ENCODE measurements at regions not wholly inside any gene's neighbourhood (a gene's known extent, or its start where the extent isn't known, plus 50 kb on each side); places are given as distances from the start of the nearest gene placed in this dataset.
"Not testable (repeated sequence)": the region's sequence is repeated elsewhere in the genome, so short reads cannot be mapped to it uniquely, and the experiment has no call there.

DNA sequence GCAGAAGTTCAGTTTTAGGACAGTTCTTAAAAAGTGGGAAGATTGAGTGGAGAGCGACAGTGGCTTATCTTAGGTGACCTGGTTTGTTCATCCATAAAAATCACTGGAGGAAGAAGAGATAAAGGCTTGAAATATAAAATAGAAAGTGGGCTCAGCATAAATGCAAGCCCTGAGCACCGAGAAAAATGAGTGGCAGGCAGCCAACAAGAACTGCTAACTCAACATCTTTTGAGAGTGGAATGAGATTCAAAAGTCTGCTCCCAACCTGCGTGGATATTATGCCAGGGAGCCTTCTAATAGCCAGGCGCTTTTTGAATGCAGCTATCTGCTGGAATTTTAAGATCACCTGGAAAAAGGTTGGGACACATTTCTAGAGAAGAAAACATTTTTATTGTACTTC, 666.5 kb downstream of the FLRT2 start:
- DNase-seq (ENCODE audit: low spot score): no peak

DNA sequence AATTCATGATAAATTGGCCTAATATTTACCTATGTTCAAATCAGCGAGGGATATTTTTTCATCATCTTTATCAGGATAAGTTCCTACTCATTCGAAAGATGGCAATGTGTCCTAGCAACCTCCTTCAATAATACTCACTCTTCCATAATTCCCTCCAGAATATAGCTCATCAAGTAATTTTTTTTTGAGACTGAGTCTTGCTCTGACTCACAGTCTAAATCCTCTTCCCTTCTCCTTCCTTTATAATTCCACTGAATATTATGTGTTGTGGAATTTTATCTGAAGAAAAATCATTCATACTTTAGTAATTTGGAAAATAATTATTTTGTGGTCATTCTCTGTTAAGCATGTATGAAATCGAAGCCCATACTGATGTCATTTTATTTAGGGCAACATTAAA, 663.8 kb downstream of the FLRT2 start:
- no peak for DNase-seq (ENCODE audit: low spot score)

DNA sequence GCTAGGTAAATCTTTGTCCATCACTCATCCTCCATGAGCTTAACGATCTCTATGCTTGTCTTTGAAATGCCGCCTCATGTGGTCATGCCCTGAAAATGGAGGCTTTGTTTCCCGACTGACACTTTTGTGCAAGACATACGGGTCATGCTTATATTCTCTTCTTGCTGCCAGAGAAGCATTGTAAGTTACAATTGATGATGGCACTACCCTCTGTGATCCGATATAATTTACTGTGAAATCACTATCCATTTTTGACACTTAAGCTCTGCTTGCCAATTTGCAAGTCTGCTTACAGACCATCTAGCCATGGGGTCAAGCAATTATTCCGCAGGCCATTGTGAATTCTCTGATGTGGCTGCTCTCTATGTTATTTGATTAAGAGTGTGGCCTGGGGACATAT, 650.0 kb downstream of the FLRT2 start:
- DNase-seq (ENCODE audit: low spot score): no peak

DNA sequence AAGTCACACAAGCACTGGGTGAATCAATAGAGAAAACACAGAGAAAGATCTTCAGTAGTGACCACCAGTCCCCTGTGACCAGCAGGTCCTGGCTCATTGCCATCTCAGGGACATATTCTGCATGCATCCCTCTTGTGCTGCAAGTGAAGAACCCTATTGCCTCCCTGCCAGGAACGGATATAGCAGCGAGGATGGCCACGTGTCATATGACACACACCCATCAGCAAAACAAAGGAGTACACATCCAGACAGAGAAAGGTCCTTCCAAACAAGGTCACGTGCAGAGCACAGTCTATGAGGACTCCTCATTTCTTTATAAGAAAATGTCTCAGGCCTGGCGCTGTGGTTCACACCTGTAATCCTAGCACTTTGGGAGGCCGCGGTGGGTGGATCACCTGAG, 638.4 kb downstream of the FLRT2 start:
- DNase-seq (ENCODE audit: low spot score): no peak

DNA sequence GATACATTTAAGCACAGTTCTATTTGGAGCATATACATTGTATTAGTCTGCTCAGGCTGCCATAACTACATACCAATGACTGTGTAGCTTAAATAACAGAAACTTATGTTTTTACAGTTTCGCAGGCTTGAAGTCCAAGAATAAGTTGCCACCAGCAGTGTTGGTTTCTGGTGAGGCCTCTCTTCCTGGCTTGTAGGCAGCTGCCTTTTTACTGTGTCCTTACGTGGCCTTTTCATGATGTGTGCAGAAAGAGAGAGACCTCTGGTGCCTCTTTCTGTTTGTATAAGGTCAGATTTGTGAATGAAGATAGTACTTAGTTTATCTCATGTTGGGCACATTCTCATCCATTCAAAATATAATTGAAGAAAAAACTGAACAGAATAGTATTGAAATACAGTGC, 636.6 kb downstream of the FLRT2 start:
- DNase-seq (ENCODE audit: low spot score): no peak

DNA sequence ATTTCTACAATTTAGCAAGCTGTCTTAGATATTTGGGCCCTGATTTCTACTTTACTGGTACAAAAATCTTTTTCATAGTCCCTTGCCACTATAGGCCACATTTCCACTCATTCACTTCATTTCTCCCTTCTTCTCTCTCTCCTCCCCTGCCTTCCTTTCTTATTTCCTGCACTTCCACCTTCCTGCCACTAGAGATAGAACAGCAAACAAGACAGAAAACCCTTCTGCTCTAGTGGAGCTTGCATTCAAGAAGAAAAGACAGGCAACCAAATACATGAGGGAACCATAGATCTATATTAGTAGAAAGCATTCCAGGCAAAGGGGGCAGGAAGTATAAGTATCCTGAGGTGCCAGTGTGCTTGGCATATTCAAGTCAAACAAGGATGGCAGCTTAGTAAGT, 623.5 kb downstream of the FLRT2 start:
- no peak for DNase-seq (ENCODE audit: low spot score)

DNA sequence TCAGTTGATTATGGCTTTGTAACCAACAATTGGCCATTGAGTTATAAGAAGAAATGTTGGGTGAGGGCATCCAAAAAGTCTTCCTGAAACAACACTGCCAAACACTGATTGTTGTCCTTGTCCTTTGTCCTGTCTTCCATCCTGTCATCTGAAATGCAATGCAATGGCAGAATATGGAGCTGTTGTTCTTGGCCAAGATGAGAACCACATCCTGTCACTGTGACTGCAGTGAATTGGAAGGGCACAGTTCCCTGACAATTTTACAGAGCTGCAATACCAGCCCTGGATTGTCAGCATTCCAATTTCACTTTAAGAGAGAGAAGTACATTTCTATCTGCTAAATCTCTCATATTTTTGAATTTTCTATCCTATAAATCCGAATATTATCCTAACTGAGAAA, 613.3 kb downstream of the FLRT2 start:
- no peak for DNase-seq (ENCODE audit: low spot score)

DNA sequence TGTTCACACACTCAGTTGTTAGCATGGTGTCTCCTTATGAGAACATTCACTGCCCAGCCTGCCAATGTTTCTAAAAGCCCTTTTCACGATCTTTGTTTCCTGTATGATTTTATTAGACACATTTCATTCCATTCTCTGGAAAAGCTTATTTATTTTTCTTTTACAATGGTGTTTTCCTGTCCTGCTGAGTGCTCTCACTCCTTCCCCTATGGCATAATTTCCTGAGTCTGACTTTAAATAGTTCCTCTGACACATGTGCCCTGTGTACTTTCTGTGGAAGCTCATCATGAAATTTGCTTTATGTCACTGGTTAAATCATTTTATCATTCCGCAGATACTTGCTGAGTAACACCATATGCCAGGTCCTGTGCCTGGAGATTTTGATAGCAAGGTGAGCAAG, 612.0 kb downstream of the FLRT2 start:
- DNase-seq (ENCODE audit: low spot score): no peak

DNA sequence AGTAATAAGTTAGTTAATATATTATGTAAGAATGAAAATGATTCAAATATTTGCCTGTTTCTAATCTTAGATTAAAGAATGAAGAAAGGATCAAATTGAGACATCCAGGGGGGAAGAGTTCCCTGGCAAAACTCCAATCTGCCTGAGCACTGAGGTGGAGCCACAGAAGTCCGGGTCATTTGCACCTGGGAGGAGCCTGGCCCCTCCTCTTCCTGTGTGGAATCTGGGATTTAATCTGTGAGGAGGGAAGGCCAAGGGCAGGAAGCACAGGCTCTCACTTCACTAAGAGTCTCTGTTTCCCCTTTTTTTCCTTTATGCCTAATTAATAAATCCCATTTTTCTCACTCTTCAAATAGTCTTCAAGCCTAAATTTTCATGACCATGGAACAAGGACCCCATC, 599.5 kb downstream of the FLRT2 start:
- no peak for DNase-seq (ENCODE audit: low spot score)

DNA sequence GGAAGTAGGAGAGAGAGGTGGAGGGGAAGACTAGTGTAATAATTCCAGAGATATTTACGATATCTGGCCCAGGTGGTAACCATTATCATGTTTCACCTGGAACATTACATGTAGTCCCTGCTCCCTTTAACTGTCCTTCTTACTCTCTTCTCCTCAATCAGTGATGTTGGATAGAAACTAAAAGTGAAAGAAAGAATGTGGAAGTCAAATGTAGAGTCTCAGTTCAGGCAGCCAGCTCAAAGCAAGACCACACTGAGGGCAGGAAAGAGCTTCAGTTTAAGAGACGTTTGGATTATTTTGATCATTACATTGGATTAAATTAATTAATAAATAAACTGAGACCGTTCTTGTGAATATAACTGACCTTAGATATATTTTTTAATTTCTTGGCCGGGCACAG, 594.4 kb downstream of the FLRT2 start:
- no peak for DNase-seq (ENCODE audit: low spot score)

DNA sequence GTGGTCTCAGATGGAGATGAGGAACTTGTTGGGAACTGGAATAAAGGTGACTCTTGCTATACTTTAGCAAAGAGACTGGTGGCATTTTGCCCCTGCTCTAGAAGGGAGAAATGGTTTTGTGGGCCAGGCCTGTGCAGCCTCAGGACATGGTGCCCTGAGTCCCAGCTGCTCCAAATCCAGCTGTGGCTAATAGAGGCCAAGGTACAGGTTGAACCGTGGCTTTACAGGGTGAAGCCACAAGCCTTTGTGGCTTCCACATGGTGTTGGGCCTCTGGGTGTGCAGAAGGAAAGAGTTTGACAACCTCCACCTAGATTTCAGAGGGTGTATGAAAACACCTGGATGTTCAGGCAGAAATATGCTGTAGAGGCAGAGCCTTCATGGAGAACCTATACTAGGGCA, 586.0 kb downstream of the FLRT2 start:
- DNase-seq (ENCODE audit: low spot score): no peak

DNA sequence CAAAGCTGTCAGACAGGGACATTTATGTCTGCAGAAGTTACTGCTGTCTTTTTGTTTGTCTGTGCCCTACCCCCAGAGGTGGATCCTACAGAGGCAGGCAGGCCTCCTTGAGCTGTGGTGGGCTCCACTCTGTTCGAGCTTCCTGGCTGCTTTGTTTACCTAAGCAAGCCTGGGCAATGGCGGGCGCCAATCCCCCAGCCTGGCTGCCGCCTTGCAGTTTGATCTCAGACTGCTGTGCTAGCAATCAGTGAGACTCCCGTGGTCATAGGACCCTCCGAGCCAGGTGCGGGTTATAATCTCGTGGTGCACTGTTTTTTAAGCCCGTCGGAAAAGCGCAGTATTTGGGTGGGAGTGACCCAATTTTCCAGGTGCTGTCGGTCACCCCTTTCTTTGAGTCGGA, 580.9 kb downstream of the FLRT2 start:
- not testable (repeated sequence) for DNase-seq (ENCODE audit: low spot score)

DNA sequence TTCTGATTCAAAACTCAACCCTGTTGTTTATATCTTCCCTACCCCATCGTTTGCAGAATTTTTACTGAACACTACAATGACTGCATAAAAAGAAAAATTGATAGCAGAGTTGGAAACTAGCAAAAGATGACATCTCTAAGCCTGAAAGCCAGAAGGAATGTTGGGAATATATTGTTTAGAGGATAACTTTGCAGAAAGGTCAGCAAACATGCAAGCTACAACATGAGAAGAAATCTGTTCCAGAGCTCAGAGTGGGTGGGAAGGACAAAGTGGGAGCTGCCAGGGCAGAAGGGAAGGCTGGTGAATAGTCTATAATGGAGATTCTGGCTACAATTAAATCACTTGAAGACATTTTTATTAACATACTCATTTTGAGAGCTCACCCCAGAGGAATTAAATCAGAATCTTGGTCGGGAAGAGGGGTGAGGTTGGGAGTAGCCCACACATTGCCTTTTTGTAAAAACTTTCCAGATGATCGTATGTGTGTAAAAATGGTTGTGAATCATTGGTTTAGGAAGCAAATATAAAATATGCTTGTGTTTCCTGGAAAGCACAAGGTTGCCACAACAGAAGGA, 574.8 kb downstream of the FLRT2 start:
- no peak for DNase-seq (ENCODE audit: low spot score)

DNA sequence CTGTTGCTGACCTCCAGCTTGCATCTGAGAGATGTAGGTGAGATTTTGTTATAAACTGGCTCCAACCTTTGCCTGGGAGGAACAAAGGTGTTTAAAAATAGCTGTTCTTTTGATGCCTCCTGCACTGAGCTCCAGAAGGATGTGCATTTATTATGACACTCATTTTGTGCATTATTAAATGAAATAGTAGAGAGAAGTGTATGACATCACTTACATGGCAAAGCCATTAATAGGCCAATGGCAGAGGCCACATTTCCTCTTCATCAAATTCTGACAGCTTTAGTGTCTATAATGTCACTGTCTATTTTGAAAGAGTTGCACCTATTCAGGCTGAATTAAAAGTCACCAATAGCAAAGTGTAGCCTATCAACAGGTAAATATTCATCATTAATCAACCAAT, 564.6 kb downstream of the FLRT2 start:
- no peak for DNase-seq (ENCODE audit: low spot score)

DNA sequence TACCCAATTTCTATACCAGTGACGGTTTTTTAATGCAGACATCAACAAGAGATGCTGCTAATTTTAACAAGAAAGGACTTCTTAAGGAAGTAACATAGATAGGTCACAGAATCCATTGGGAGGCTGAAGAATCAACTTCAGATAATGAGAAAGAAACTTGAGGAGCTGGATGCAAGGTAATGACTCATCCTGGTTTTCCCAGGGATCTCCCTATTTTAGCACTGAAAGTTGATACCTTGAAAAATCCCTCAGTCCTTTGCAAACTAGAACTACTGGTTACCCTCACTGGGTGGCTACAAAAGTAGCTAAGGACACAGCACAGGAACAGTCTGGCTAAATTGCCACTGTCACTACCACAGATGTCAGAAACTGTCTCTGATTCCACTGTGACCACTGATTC, 561.9 kb downstream of the FLRT2 start:
- DNase-seq (ENCODE audit: low spot score): no peak

DNA sequence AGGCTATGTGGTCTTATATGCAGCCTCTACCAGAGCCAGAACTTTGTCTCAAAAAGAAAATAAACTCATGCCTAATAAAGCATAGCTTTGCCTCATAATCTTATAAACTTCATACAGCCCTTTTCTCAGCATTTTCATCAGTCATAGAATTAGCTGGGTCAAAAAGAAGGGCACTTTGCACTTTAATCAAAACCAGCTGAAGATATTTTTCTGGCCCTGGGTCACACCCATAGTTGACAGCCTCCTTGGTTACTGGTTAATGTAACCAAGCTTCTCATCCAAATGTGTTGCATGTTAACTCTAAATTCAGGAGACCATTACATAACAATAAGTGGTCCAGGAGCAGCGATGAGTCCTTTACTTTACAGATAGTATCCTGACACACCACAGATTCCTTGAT, 558.2 kb downstream of the FLRT2 start:
- DNase-seq (ENCODE audit: low spot score): no peak

DNA sequence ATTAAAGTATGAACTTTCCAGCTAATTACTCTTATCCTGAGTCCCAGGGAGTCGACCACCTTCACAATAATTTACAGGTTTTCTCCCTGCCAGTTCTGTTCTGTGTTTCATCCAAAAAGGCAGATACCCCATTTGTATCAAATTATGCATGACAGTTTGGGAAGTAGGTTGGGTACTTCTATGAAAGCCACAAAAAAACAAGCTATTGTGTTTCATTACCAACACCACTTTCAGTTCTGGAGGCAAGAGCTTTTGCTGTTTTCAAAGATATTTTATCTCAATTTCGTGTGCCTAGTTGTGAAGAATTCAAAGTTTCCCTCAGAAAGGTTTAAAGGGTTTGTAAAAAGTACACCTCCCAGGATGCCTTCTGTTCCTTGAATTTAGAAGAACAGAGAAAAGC, 557.4 kb downstream of the FLRT2 start:
- DNase-seq (ENCODE audit: low spot score): no peak

DNA sequence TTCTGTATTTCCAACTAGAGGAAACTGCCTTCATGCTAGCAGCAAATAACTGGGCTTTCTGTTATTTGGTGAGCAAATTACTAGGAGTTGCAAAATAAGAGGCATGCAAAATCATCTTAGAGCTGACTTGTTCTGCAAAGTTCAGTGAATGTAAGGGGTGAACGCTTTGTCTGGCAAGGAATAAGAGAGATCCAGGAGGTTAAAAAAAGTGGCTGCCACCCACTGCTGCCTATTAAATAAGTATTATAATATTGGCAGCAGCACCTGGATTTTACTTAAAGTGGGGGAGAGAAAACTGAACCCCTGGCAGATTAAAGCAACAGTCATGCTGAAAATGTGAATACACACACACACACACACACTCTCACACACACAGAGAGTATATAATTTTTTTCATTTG, 557.0 kb downstream of the FLRT2 start:
- DNase-seq (ENCODE audit: low spot score): no peak

DNA sequence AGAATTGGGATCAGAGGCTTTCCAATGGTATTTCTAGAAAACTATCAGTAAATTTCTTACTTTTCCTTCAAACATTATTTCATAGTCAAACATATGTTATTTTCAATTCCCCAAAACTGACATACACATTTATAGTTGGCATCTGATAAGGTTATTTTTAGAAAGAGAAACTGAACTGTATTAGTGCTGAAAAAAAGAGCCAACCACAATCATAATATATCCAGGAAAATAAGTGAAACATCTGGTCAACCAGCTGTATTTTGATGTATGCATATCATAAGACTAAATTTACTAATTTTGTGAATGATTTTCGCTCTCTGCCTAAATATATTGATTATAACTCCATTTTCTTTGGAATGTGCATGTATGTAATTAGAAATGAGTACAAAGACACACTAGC, 554.2 kb downstream of the FLRT2 start:
- no peak for DNase-seq (ENCODE audit: low spot score)

DNA sequence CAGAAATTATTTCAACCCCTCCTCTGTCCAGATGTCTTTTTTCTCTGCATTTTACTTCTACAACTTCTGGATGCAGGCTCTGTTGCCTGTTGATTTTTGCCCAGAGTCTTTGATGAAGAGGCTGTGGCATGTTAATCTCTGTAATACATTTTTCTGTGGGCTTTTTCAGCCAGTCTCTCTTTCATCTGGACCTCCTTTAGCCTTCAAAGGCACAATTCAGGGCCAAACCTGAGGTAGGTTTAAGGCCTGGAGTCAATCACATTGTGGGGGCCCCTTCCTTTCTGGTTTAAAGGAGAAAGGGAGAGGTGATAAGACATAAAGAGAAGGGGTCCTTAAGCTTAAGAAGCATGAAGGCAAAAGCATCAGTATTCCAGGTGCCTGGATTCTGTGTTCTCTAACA, 553.7 kb downstream of the FLRT2 start:
- DNase-seq (ENCODE audit: low spot score): no peak

DNA sequence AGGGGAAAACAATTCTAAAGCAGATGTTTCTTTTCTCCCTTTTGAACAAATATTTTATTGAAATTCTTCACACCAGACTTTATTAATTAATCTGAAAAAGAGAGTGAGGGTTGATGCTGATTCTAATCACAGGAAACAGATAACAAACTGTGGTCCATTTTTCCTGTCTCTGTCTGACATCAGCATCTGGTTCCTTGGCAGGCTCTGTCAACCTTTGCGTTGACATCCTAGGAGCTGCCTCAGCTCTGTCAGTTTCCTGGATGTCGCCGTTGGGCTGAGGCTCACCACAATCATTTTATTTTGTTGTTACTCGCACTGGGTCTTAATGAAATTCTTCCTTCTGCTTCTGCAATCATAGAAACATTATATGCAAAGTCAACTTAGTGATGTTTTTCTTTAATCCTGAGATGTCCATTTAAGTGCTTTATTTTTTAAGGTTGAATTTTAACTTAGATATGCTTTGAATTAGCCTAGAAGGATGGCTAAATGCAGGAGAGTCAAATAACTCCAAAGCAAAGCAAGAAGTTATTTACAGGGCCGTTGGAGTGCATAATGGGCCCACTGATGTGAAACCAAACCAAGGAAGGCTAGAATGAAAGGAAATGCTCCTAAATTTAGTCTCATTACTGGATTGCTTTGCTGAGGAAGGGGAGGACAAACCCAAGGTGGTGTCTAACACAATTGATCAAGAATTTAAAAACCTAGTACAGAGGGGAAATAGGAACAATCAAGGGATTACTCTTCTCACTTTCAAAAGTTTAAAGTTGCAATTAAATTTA, 542.4 kb downstream of the FLRT2 start:
- DNase-seq (ENCODE audit: low spot score): no peak

DNA sequence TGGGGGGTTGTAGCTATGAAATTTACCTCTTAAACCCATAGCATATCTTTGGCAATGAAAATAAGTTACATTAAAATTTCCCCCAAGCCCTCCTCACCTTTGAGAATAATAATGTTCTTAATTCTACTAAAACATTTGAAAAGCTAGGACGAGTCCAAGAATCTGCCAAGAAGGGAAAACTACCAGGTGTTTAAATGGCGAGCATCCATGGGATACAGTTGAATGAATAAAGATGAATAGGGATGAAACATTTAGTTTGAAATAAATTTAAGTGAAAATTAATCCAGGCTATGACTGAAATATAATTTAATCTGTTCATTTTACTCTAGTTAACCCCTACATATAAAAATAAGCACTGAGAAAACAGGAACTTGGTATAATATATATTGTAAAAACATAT, 536.7 kb downstream of the FLRT2 start:
- DNase-seq (ENCODE audit: low spot score): no peak

DNA sequence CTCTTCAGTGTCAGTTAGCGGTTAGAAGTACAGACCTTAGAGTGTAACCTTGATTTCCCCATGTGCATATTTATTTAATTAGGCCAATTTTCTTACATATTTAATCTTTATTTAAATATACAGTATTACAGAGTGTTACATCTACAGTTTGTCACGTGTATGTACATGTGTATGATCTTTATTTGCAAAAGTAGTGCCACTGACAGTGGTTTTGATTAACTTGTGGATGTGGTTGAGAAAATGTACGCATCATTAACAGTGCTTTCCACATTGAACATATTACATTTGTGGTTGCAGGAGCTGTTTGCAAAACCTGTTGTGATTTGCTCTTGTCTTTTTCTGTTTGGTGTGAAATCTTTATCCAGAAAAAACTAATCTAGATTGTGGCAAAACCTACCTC, 535.5 kb downstream of the FLRT2 start:
- no peak for DNase-seq (ENCODE audit: low spot score)

DNA sequence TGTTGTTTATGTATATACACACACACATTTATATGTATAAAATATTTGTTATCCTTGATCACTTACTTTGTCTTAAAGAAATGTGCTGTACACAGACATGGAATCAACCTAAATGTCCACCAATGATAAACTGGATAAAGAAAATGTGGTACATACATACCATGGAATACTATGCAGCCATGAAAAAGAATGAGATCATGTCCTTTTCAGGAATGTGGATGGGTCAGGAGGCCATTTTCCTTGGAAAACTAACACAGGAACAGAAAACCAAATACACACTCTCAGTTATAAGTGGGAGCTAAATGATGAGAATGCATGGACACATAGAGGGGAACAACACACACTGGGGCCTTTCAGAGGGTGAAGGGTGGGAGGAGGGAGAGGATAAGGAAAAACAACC, 534.7 kb downstream of the FLRT2 start:
- not testable (repeated sequence) for DNase-seq (ENCODE audit: low spot score)
